Kidney epithelial cell (primary cell): ENCODE measurements at regions not wholly inside any gene's neighbourhood (a gene's known extent, or its start where the extent isn't known, plus 50 kb on each side); places are given as distances from the start of the nearest gene placed in this dataset.

Experiments
- DNase-seq: peaks from one replicate; pipeline ENCODE4 v3.0.0-alpha.2; 2010; ENCODE audit warnings: low read depth
- H3K27me3 ChIP-seq: 2 replicates; pipeline ENCODE4 v1.6.0; 2011; ENCODE audit warnings: low read length; ENCODE audit not compliant: control insufficient read depth, insufficient read depth
- H3K36me3 ChIP-seq: 2 replicates; pipeline ENCODE4 v1.5.1; 2011; ENCODE audit warnings: low read length; ENCODE audit not compliant: control insufficient read depth, insufficient read depth
- H3K4me3 ChIP-seq: 2 replicates; pipeline ENCODE4 v1.5.1; 2011; ENCODE audit warnings: low read depth, mild to moderate bottlenecking, control low read depth, low read length
- CTCF ChIP-seq: IDR thresholded peaks from 2 replicates; pipeline ENCODE4 v1.5.1; 2011; ENCODE audit warnings: mild to moderate bottlenecking, moderate library complexity, low read length, control low read depth, inconsistent platforms; ENCODE audit not compliant: insufficient read depth, poor library complexity, severe bottlenecking

- no peaks in the 10 kb centered on the region for H3K27me3 ChIP-seq
- no peak overlapping the region for H3K4me3 ChIP-seq
- no peaks in the 10 kb centered on the region for H3K36me3 ChIP-seq
- TF ChIP-seq CTCF = no peak
- no peak for DNase-seq
Measured at GRCh38 chr4:111037591-111038360, 414.9 kb upstream of the PITX2 start.

GRCh38 chr4:111040904-111041303, 418.0 kb upstream of the PITX2 start:
- Histone ChIP-seq H3K36me3 (no peaks in the 10 kb centered on the region), H3K4me3 (no peak overlapping the region), H3K27me3 (no peaks in the 10 kb centered on the region)
- TF ChIP-seq CTCF = no peak
- no peak for DNase-seq

GRCh38 chr4:111043286-111043685, 420.4 kb upstream of the PITX2 start:
- Histone ChIP-seq H3K36me3 (no peaks in the 10 kb centered on the region), H3K27me3 (no peaks in the 10 kb centered on the region), H3K4me3 (no peak overlapping the region)
- DNase-seq = no peak
- no peak for TF ChIP-seq CTCF

GRCh38 chr4:111045992-111046391, 423.1 kb upstream of the PITX2 start:
- no peaks in the 10 kb centered on the region for H3K36me3 ChIP-seq
- no peaks in the 10 kb centered on the region for H3K27me3 ChIP-seq
- H3K4me3 ChIP-seq = no peak overlapping the region
- DNase-seq = no peak
- TF ChIP-seq CTCF = no peak

GRCh38 chr4:111046811-111047210, 423.9 kb upstream of the PITX2 start:
- peak; percentile 59 for DNase-seq
- H3K27me3 ChIP-seq = no peaks in the 10 kb centered on the region
- no peaks in the 10 kb centered on the region for H3K36me3 ChIP-seq
- H3K4me3 ChIP-seq = no peak overlapping the region
- no peak for TF ChIP-seq CTCF

GRCh38 chr4:111048316-111048715, 425.4 kb upstream of the PITX2 start:
- no peak for TF ChIP-seq CTCF
- no peaks in the 10 kb centered on the region for H3K27me3 ChIP-seq
- DNase-seq = no peak
- H3K4me3 ChIP-seq = no peak overlapping the region
- no peaks in the 10 kb centered on the region for H3K36me3 ChIP-seq
